HepG2 (cell line): ENCODE measurements at regions not wholly inside any gene's neighbourhood (a gene's known extent, or its start where the extent isn't known, plus 50 kb on each side); places are given as distances from the start of the nearest gene placed in this dataset.

Experiments used
- ARID2 ChIP-seq: sonication (generic); formaldehyde crosslinking; IDR thresholded peaks from 2 replicates; pipeline ENCODE4 v1.8.1; 2022; ENCODE audit warnings: mild to moderate bottlenecking, missing genetic modification reagents, borderline replicate concordance
- ATF7 ChIP-seq, 2 experiments: fragments of 450-650 bp in 1 of 2; sonication (generic) in 1 of 2; formaldehyde crosslinking in 1 of 2; IDR thresholded peaks; 2 replicates each; pipeline versions ENCODE4 v1.4.0 to v1.6.1; 2016 to 2020; ENCODE audit warnings: antibody characterized with exemption in 1 of 2, mild to moderate bottlenecking in 1 of 2, missing genetic modification reagents in 1 of 2
- EZH2 ChIP-seq: conservative IDR thresholded peaks from 2 replicates; pipeline ENCODE4 v1.6.1; 2012; ENCODE audit warnings: mild to moderate bottlenecking, low read depth, low read length, moderate library complexity
- FOXJ3 ChIP-seq: sonication (generic); formaldehyde crosslinking; IDR thresholded peaks from 2 replicates; pipeline ENCODE4 v1.4.0; 2020; ENCODE audit warnings: missing genetic modification reagents, mild to moderate bottlenecking, borderline replicate concordance
- HDAC6 ChIP-seq: fragments of 200-600 bp; sonication (generic); IDR thresholded peaks from 2 replicates; pipeline ENCODE4 v1.7.0; 2017; ENCODE audit warnings: mild to moderate bottlenecking, antibody characterized with exemption, low read length, low read depth
- HMG20B ChIP-seq: conservative IDR thresholded peaks from 2 replicates; pipeline ENCODE4 v1.6.1; 2016; ENCODE audit warnings: missing genetic modification reagents, missing compliant biosample characterization
- KAT8 ChIP-seq: IDR thresholded peaks from 2 replicates; pipeline ENCODE4 v1.6.1; 2016; ENCODE audit warnings: missing genetic modification reagents, missing compliant biosample characterization
- MXI1 ChIP-seq: IDR thresholded peaks from 3 replicates; pipeline ENCODE4 v1.6.1; 2012; ENCODE audit warnings: low read depth, low read length, inconsistent platforms, borderline replicate concordance
- POLR2A ChIP-seq, 2 experiments: IDR thresholded peaks; 2 replicates each; pipeline ENCODE4 v1.6.1; 2011; ENCODE audit warnings: low read depth in 2 of 2, low read length in 2 of 2, mild to moderate bottlenecking in 1 of 2, moderate library complexity in 1 of 2; ENCODE audit not compliant: insufficient read depth in 1 of 2
- TF ChIP-seq, protein P1 (sequence below): sonication (generic); formaldehyde crosslinking; IDR thresholded peaks from 2 replicates; pipeline ENCODE4 v1.4.0; 2020; ENCODE audit warnings: missing genetic modification reagents
- TF ChIP-seq, protein P2 (sequence below): sonication (generic); formaldehyde crosslinking; IDR thresholded peaks from 2 replicates; pipeline ENCODE4 v1.4.0; 2020; ENCODE audit warnings: missing genetic modification reagents, borderline replicate concordance

DNA sequence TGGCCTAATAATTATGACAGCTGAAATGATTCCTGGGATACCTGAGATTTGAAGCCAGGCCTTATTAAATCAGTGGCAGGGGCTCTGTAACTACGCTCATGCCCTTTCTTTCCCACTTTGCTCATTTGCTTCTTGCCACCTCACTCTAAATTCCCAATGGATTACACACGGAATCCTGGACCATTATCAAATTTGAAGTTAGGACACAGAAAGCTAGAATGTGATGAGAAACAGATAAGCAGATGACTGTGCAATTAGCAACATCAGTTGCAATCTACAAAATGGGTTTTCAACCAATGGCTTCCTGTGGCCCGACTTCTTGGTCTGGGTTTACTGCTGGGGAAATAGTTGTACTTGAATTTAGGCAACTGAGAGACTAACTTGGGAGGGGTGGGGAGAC, 374.3 kb downstream of the INHBA start:
- TF ChIP-seq, protein P1, sequence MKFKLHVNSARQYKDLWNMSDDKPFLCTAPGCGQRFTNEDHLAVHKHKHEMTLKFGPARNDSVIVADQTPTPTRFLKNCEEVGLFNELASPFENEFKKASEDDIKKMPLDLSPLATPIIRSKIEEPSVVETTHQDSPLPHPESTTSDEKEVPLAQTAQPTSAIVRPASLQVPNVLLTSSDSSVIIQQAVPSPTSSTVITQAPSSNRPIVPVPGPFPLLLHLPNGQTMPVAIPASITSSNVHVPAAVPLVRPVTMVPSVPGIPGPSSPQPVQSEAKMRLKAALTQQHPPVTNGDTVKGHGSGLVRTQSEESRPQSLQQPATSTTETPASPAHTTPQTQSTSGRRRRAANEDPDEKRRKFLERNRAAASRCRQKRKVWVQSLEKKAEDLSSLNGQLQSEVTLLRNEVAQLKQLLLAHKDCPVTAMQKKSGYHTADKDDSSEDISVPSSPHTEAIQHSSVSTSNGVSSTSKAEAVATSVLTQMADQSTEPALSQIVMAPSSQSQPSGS (CRISPR knock-in tag): no peak
- TF ChIP-seq EZH2 (no peak), MXI1 (no peak), HMG20B (CRISPR knock-in tag) (no peak), ARID2 (CRISPR knock-in tag) (no peak), FOXJ3 (CRISPR knock-in tag) (no peak), KAT8 (CRISPR knock-in tag) (no peak), HDAC6 (no peak), ATF7 (IDR thresholded peaks at IDR 0.05) (no peak), ATF7 (CRISPR knock-in tag; IDR thresholded peaks at IDR 0.05) (no peak), POLR2A (IDR thresholded peaks at IDR 0.05; ENCODE audit: insufficient read depth in 1 of 2, low read depth in 2 of 2, low read length in 2 of 2) (no peak)
- TF ChIP-seq, protein P2, sequence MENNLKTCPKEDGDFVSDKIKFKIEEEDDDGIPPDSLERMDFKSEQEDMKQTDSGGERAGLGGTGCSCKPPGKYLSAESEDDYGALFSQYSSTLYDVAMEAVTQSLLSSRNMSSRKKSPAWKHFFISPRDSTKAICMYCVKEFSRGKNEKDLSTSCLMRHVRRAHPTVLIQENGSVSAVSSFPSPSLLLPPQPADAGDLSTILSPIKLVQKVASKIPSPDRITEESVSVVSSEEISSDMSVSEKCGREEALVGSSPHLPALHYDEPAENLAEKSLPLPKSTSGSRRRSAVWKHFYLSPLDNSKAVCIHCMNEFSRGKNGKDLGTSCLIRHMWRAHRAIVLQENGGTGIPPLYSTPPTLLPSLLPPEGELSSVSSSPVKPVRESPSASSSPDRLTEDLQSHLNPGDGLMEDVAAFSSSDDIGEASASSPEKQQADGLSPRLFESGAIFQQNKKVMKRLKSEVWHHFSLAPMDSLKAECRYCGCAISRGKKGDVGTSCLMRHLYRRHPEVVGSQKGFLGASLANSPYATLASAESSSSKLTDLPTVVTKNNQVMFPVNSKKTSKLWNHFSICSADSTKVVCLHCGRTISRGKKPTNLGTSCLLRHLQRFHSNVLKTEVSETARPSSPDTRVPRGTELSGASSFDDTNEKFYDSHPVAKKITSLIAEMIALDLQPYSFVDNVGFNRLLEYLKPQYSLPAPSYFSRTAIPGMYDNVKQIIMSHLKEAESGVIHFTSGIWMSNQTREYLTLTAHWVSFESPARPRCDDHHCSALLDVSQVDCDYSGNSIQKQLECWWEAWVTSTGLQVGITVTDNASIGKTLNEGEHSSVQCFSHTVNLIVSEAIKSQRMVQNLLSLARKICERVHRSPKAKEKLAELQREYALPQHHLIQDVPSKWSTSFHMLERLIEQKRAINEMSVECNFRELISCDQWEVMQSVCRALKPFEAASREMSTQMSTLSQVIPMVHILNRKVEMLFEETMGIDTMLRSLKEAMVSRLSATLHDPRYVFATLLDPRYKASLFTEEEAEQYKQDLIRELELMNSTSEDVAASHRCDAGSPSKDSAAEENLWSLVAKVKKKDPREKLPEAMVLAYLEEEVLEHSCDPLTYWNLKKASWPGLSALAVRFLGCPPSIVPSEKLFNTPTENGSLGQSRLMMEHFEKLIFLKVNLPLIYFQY (CRISPR knock-in tag): no peak
